H54 (cell line): ENCODE measurements at regions not wholly inside any gene's neighbourhood (a gene's known extent, or its start where the extent isn't known, plus 50 kb on each side); places are given as distances from the start of the nearest gene placed in this dataset.

Source experiments
- DNase-seq: peaks from one replicate; pipeline ENCODE4 v3.0.0; 2011; ENCODE audit warnings: low spot score, mixed read lengths; ENCODE audit not compliant: insufficient read length
- FAIRE-seq: peaks from 3 replicates; lab custom pipeline; 2011; peaks lifted over from hg19 to GRCh38; lab: Jason Lieb, UNC
- POLR2A ChIP-seq: IDR thresholded peaks from 2 replicates; pipeline ENCODE4 v1.6.1; 2011; ENCODE audit warnings: low read depth, mild to moderate bottlenecking, low read length

DNA sequence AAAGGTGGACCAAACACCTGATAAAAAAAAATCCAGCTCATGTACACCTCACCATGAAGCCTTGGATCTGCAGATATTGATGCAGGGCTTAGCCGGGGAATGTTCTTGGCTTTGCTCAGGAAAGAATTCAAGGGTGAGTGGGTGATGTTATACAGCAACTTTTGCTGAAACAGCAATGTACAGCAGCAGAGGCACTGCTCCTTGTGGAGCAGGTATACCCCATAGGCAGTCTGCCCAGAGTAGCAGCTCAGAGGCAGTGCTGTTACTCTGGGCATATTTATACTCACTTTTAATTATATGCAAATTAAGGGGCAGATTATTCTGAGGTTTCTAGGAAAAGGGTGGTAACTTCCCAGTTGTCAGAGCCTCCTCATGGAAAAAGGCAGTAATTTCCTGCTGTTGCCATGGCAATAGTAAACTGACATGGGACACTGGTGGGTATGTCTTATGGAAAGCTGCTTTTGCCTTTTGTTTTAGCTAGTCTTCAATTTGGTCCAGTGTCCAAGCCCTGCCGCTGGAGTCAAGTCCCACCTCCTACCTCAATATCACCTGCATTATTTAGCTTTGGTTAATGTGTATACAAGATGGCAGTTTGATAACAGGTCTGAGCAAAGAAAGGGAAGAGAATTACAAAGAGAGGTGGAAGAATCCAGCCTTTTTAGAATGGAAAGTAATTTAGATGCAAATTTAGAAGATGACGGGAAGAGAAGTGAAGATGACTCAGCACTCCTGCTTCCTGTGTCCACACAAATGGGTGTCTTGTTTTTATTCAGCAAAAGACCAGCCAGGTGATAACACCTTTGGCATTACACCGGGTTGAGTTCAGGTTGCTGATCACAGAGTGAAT is 110.1 kb upstream of the JAG1 start:
- no peak for TF ChIP-seq POLR2A
- no peak for FAIRE-seq
- DNase-seq: no peak

DNA sequence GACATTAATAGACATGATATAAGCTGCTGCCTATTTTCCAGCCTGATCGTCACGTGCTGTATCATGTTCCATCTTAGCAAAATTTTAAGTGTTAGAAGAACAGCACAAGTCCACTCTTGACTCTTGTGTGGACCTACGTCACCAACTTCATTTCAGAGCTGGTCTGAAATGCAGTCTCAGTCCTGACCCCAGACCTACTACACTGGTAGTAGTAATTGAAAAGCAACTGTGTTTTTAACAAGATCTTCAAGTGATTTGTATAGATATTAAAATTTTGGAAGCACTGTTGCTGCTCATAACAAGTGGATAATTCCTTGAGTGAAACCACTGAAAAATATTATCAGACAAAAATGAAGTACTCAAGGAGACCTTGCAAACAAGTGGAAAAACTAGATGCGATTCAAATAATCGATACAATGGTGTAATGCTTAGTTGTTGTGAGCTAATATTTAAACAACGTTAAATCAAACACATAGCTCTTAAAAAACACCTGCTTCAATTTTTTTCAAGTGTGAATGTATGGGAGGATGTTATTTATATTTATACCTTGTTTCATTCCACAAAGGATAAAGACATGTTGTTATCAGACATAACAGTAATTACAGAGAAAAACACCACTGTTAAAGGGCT is 110.9 kb upstream of the JAG1 start:
- FAIRE-seq: no peak
- TF ChIP-seq POLR2A: no peak
- no peak for DNase-seq

DNA sequence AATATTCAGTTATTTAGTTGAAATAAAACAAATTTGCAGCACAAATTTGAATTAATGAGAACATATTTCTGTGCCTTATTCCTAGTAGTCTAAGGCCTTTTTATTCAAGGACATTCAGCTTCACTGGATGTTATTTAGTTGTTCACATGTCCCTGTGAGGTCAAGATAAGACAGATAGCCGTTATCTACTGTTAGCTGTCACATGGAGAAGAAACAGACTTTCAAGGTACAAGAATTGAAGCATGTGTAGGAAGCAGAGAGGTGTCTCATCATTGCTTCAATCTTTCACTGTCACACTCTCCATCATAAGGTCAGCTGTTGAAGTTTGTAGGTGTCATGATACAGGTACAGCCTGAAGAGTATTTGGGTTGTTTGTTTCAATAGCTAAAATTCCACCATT is 112.9 kb upstream of the JAG1 start:
- DNase-seq (no peak), FAIRE-seq (no peak)
- no peak for TF ChIP-seq POLR2A

DNA sequence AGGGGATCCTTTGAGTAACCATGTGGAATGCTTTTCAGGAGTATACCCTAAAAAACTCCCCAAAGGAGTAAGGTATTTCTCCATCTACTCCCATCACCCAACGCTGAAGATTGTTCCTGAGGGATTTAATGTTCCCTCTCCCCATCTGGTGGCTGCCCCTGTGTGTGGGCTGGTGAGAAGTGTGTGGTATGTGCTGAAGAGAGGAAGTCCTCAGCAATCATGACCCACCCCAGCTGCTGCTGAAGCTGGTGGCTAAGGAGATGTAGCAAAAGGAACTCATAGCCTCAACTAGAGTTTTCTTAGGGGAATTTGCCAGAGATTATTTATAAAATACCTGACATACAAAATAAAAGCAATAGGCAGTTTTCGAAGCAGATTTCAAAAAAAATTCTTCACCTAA is 114.3 kb upstream of the JAG1 start:
- no peak for FAIRE-seq
- no peak for TF ChIP-seq POLR2A
- DNase-seq: no peak

DNA sequence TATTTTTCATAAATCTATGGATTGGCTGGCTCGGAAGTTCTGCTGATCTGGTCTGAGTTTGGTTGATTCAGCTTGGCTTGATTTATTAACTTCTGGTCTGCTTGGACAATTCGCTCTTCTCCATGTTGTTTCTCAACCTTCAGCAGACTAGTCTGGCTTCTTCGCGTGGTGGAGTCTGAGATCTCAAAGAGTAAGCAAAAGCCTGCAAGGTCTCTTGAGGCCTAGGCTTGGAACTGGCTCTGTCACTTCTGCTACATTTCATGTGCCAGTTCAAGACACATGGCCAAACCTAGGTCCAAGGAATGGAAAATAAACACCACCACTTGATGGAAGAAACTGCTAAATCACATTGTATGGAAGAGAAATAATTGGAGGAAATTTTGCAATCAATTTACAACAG is 115.1 kb upstream of the JAG1 start:
- FAIRE-seq: no peak
- no peak for DNase-seq
- TF ChIP-seq POLR2A: no peak

DNA sequence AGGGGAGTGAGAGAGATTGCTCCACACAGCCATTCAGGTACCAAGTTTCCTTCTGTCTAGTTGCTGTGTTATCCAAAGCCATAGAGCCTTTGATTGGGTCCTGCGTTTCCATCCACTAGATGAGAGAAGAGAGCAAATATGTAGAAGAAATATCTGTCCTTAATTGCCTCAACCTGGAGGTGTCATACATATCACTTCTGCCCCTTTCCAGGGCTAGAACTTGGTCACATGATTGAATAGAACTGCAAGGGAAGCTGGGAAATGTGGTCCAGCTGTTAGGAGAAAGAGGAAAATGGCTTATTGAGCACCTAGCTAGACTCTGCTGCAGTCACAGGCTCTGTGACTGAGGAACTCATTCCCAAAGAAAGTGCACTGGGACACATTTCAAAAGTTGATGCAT is 115.6 kb upstream of the JAG1 start:
- FAIRE-seq (no peak), DNase-seq (no peak)
- no peak for TF ChIP-seq POLR2A

DNA sequence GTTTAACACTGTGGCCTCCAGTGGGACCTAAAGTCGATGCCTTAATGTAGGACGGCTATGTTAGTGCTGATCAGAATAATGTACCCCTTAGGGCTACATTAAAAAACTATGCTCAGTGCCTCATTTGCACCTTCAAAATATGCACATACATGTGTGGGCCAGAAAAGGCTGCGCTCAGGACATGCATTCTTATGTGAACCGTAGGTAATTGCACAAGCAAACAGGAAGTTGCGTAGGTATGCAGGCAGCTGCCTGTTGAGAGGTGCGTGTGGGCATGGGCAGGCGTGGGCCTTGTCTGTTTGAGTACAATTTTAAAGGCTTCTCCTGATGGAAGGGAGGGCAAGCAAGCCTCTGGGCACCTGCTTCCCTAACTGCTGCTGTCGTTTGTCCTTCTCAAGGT is 116.2 kb upstream of the JAG1 start:
- DNase-seq: no peak
- TF ChIP-seq POLR2A: no peak
- no peak for FAIRE-seq

DNA sequence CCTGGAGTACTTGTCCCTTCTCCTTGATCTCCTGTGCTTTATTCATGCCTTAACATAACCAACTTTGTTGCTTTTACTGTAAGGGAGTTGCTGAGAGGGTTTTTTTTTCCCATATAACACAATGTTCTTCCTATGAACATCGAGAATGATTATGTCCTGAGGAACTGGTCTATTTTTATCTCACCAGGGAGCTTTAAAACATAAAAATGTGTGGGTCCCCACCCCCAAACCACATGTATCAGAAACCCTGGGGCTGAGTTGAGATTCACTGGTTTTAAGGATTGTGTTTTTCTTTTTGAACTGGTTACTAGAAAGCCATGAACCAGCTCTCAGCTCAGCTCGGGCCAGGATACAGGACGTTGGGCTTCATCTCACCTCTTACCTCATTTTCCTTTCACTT is 118.5 kb upstream of the JAG1 start:
- DNase-seq (no peak), FAIRE-seq (no peak)
- TF ChIP-seq POLR2A: no peak

DNA sequence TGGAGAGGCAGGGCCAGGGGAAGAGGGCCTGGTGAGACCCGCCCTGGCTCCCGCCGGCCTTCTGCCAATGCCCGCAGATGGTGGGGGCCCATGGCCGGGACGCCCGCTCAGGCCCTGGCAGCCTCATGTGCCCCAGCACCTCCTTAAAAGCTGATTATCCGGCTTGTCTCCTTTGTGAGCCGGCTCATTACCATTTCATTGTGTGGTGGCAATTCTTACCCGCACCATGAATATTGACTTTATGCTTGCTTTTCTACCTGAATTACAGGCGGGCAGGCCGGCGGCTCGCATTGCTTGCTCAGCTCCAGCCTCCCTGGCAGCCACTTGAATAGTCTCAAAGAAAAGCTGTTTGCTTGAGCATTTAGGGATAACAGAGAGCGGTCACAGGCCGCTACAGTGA is 120.0 kb upstream of the JAG1 start:
- FAIRE-seq (no peak), DNase-seq (no peak)
- no peak for TF ChIP-seq POLR2A

DNA sequence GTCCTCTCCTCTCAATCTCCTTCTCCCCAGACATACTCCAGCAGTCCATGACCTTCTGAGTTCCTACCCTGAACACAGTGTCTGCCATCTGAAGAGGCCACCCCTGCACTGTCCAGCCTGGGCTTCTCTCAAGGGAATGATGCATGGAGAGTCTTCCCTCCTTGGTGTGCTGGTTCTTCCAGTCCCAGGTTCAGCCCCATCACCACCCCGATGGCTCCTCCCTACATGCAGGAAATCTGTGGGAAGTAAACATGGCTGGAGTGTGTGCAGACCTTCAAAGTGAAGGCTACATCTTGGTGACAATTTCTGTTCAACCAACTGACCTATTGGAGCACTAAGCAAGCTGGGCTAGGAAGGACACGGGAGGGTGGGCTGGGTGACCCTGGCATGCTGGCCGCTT is 121.0 kb upstream of the JAG1 start:
- TF ChIP-seq POLR2A: no peak
- FAIRE-seq (no peak), DNase-seq (no peak)

DNA sequence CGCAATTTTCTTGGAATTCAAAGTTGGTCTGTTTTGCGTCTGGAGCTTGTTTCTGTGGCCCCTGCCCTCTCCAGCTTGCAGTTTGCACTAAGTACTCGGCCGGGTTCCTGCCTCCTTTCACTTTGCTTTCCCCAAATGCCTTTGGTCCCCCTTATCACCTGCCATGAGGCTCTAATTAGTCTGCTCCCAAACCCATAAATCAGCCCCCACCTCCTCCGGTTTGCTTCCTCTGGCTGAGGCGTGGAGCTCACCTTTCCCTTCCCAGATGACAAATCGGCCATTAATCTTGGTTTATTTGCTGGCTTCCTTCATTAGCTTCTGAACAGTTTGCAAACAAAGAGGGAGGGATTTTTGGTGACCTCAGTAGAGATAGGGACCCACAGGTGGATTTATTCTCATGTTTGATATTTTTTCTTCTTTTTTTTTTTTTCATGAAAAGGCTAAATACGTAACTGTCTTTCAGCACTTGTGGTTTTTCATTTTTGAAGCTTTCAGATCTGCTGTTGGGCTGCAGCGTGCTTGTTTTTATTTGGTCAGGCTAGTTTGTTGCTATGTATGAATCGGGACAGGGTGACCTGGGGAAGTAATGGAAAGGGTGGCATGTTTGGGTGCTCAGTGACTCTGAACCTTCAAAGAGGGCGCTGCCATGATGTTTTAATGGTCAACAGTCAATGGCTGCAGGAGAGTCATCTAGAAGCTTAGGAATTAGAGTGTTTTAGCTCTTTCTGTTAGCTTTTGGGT is 121.7 kb upstream of the JAG1 start:
- FAIRE-seq: no peak
- no peak for DNase-seq
- TF ChIP-seq POLR2A: no peak

DNA sequence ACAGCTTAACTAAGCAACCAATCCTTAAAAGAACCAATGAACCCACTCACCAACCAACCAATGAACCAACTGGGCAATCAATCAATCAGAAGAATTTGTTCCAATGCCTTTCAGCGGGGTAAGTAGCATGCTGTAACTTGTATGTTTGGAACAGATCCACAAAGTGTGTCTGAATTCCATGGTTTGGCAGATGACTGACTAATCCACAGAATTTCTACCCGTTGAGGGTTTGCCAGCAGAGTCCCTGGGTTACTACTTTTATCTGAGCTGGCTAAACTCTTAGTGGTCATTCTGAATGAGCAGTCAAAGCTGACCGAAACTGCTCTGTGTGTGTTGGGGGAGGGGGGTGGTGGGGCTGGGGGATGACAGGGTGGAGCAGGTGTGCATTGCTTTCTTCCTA is 125.0 kb upstream of the JAG1 start:
- TF ChIP-seq POLR2A: no peak

DNA sequence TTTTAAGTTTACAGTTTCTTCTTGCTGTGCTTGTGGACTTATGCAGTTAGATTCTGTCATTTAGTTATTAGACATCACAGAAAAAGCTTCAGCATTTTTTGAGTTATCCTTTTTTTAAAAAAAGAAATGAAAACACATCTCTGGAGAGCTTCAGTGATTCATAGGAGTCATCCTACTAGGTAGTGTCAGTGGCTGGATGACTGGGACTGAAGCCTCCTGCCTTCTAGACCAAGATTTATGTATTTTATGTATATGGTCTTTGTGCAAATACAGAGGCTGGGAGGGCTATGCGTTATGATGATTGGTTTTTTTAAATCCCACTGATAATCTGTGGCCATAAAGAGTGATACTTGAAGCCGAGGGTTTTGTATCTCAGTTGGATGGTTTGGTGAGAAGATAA is 125.9 kb upstream of the JAG1 start:
- FAIRE-seq (no peak), DNase-seq (no peak)
- TF ChIP-seq POLR2A: no peak

More for the DNA sequence above, 125.0 kb upstream of the JAG1 start:
- DNase-seq: peak; percentile 11
- FAIRE-seq: no peak

DNA sequence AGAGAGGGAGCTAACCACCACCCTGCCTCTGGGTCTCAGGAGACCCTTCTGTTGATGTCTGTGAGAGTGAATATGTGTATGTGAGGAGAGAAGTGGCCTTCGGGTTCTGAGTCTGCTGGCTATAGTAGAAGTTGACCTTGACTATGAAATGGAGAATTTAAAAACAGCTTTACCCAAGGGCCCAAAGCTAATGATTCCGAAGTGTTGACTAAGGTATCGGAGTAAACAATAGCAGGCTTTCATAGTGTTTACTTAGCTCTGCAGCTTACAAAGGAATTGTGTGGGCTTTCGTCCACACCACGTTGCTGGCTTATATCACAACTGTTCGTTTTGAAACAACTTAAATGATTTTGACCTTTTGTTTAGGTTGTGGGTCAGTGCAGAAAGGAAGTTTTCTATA is 126.5 kb upstream of the JAG1 start:
- FAIRE-seq (no peak), DNase-seq (no peak)
- TF ChIP-seq POLR2A: no peak
